ENCODE measurements at regions not wholly inside any gene's neighbourhood (a gene's known extent, or its start where the extent isn't known, plus 50 kb on each side); places are given as distances from the start of the nearest gene placed in this dataset.
A peak's percentile ranks its signal among the peaks of the same experiment; 100 is the strongest.

GRCh38 chr21:8991968-8992621, 1529.3 kb upstream of the TPTE start:
- WGBS (ENCODE audit: insufficient coverage), result 45% methylated on average over 3 of the region's 3 CpGs
- peak overlapping the region in 1 of 3 experiments; percentile 8 for H3K4me3 ChIP-seq (replicated peaks in 1 of 3; ENCODE audit: low read depth in 2 of 3, low read length in 3 of 3)
- H3K9ac ChIP-seq (ENCODE audit: insufficient read depth, low read length, poor library complexity, severe bottlenecking), result no peak overlapping the region
- peaks cover 53 to 79% of the 10 kb centered on the region in 2 donors for H3K9me3 ChIP-seq (replicated peaks in 1 of 2; ENCODE audit: control insufficient read depth in 1 of 2, insufficient read depth in 1 of 2, low read length in 2 of 2)
- H4K20me1 ChIP-seq (ENCODE audit: insufficient read depth, low read length), result no peaks in the 10 kb centered on the region
- H3K27me3 ChIP-seq (ENCODE audit: control insufficient read depth in 2 of 2, insufficient read depth in 2 of 2, low read length in 2 of 2), result no peaks in the 10 kb centered on the region
- no peak overlapping the region for H3K27ac ChIP-seq (ENCODE audit: low read depth in 1 of 2, low read length in 2 of 2)
- H2AFZ ChIP-seq (ENCODE audit: insufficient read depth, low read depth, low read length, poor library complexity, severe bottlenecking), result no peak overlapping the region
- Mint-ChIP-seq H3K36me3 (no peaks in the 10 kb centered on the region), H3K4me1 (no peaks in the 10 kb centered on the region), H3K27me3 (ENCODE audit: low read depth in 3 of 3) (no peaks in the 10 kb centered on the region), H3K27ac (no peak overlapping the region), H3K9me3 (peaks cover 39 to 72% (median 66%) of the 10 kb centered on the region in 7 donors), H3K4me3 (no peak overlapping the region)
- H3K36me3 ChIP-seq (replicated peaks in 1 of 2; ENCODE audit: control insufficient read depth in 1 of 2, insufficient read depth in 2 of 2, low read length in 2 of 2), result no peaks in the 10 kb centered on the region
- no peaks in the 10 kb centered on the region for H3K79me2 ChIP-seq (ENCODE audit: insufficient read depth, low read length)
- no peak for DNase-seq
- H3K4me1 ChIP-seq (ENCODE audit: control insufficient read depth in 1 of 2, insufficient read depth in 2 of 2, low read length in 2 of 2), result no peaks in the 10 kb centered on the region
- TF ChIP-seq, protein P1, sequence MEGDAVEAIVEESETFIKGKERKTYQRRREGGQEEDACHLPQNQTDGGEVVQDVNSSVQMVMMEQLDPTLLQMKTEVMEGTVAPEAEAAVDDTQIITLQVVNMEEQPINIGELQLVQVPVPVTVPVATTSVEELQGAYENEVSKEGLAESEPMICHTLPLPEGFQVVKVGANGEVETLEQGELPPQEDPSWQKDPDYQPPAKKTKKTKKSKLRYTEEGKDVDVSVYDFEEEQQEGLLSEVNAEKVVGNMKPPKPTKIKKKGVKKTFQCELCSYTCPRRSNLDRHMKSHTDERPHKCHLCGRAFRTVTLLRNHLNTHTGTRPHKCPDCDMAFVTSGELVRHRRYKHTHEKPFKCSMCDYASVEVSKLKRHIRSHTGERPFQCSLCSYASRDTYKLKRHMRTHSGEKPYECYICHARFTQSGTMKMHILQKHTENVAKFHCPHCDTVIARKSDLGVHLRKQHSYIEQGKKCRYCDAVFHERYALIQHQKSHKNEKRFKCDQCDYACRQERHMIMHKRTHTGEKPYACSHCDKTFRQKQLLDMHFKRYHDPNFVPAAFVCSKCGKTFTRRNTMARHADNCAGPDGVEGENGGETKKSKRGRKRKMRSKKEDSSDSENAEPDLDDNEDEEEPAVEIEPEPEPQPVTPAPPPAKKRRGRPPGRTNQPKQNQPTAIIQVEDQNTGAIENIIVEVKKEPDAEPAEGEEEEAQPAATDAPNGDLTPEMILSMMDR (IDR thresholded peaks at IDR 0.05), result no peak
- intact Hi-C loops (cut with micrococcal nuclease), result no loop called here
- H3K4me2 ChIP-seq (replicated peaks; ENCODE audit: extremely low read depth, low read length, poor library complexity, severe bottlenecking), result no peak overlapping the region

DNA sequence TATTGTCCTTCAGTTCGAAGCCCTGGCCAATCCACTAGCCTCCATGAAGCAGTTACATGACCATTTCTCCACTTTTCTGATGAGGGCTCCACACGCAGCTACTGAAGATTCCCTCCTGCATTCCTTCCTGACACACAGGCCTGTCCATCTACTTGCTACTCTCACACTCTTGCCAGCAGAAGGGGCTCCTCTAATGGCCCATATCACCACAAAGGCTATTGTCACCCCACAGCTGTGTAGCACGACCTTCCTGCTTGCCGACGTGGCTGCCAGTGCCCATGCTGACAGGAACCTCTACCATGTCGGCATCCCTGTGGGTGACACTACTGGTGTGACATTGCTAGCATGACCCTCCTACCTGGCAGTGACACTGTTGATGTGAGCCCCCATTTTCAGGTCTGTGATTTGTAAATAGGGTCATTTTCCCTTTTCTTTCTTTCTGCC, 1528.6 kb upstream of the TPTE start:
- Mint-ChIP-seq H3K9me3 (peaks cover 39 to 73% (median 66%) of the 10 kb centered on the region in 7 donors), H3K27ac (no peak overlapping the region), H3K36me3 (no peaks in the 10 kb centered on the region), H3K27me3 (ENCODE audit: low read depth in 3 of 3) (no peaks in the 10 kb centered on the region), H3K4me3 (no peak overlapping the region), H3K4me1 (no peaks in the 10 kb centered on the region)
- WGBS (ENCODE audit: insufficient coverage), result 57% methylated on average over 6 of the region's 6 CpGs
- no peak for DNase-seq
- Histone ChIP-seq H3K4me1 (ENCODE audit: control insufficient read depth in 1 of 2, insufficient read depth in 2 of 2, low read length in 2 of 2) (no peaks in the 10 kb centered on the region), H3K4me3 (replicated peaks in 1 of 3; ENCODE audit: low read depth in 2 of 3, low read length in 3 of 3) (peak overlapping the region in 1 of 3 experiments; percentile 12), H3K27ac (ENCODE audit: low read depth in 1 of 2, low read length in 2 of 2) (no peak overlapping the region), H3K36me3 (replicated peaks in 1 of 2; ENCODE audit: control insufficient read depth in 1 of 2, insufficient read depth in 2 of 2, low read length in 2 of 2) (no peaks in the 10 kb centered on the region), H3K9ac (ENCODE audit: insufficient read depth, low read length, poor library complexity, severe bottlenecking) (no peak overlapping the region), H3K79me2 (ENCODE audit: insufficient read depth, low read length) (no peaks in the 10 kb centered on the region), H2AFZ (ENCODE audit: insufficient read depth, low read depth, low read length, poor library complexity, severe bottlenecking) (no peak overlapping the region), H3K27me3 (ENCODE audit: control insufficient read depth in 2 of 2, insufficient read depth in 2 of 2, low read length in 2 of 2) (no peaks in the 10 kb centered on the region), H4K20me1 (ENCODE audit: insufficient read depth, low read length) (no peaks in the 10 kb centered on the region), H3K9me3 (replicated peaks in 1 of 2; ENCODE audit: control insufficient read depth in 1 of 2, insufficient read depth in 1 of 2, low read length in 2 of 2) (peaks cover 53 to 84% of the 10 kb centered on the region in 2 donors), H3K4me2 (replicated peaks; ENCODE audit: extremely low read depth, low read length, poor library complexity, severe bottlenecking) (no peak overlapping the region)
- intact Hi-C loops (cut with micrococcal nuclease), result no loop called here
- TF ChIP-seq, protein P1 (IDR thresholded peaks at IDR 0.05), result no peak

Data from CD14-positive monocyte (primary cell).